HG02885 (cell line): ENCODE measurements at regions not wholly inside any gene's neighbourhood (a gene's known extent, or its start where the extent isn't known, plus 50 kb on each side); places are given as distances from the start of the nearest gene placed in this dataset.

Source experiments
- ATAC-seq: cut with Tn5 transposase; IDR thresholded peaks from one replicate; pipeline ENCODE4 v1.9.1; 2021; ENCODE audit warnings: mild to moderate bottlenecking; ENCODE audit not compliant: unreplicated experiment, poor library complexity

DNA sequence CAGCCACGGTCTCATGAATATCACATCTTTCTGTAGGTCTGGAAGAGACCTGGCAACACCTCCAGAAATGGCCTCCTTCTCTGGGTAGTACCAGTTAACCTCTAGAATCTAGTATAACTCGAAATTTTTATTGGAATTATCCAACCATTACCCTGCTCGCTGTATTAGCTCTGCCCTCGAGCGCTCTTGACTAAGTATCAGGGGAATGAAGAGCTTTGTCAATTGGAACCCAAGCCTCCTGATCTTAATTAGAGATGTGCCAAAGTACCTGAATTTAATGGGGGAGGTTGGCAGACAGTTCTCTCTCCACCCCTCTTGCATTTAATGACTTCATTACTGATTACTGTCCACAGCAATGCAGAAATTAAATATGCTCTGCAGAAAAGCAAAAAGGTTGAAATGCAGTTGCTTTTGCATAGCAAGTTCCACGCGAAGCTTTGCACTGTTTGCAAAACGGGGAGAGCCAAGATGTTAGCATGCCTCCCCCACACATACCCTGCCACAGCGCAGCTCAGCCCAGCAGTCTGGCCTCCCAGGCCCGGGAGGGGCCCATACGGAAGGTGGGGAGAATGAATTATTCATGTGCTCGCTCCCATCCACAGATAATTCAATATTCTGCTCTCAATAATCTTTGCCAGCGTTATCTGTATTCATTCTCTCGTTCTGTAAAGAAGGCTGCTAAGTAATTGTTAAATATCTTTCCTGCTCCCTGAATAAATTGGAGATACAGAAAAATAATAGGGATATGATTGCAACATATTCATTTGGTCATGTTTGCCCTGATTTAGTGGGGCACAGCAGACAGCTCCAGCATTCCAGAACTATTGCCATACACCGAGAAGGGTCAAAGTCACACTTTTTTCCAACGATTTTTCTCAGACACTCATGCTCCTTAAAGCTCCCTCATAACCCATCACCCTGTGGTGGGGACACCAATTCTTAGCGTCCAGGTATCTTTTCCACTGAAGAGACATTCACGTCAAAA is 305.8 kb downstream of the CDH26 start:
- no peak for ATAC-seq

DNA sequence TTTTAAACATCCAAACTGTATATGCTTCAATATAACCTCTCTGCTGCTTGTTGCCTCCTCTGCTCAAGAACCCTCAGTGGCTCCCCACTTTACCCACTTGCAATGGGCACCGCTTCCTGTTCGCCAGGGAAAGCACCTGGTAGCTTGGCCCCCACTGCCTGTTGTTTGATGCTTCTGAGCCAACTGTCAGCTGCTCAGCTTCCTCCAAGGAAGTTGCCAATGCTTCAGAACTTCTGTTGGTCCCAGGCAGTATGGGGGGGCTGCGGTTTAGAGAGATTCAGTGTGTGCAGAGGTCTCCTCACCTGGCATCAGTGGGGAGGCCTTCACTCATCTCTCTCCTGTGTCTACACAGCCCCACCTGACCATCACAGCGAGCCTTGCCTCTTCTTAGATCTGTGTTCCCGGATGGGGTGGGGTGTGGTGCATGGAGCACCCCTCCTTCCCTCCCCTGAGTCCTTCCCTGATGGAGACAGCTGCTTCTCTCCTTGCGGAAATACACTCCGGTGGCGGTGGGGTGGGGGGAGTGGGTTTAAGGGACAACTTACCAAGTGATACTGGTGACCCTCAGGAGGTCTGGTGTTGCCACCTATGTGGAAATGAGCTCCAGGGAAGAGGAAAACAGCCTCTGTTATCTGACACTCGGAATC is 308.1 kb downstream of the CDH26 start:
- no peak for ATAC-seq

DNA sequence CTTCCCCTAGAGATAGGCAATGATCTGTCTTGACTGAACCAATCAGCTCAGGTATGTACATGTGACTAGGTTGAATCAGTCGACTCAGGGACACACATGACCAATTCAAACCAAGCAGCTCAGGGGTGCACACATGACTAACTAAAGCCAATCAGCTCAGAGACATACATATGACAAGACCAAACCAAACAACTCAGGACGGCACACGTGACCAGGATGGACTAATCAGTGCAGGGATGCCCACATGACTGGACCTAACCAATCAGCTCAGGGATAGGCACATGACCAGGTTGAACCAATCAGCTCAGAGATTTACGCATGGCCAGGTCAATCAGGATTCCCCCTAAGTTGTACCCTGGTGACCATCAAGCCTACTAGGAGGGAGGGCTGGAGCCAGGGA is 310.3 kb downstream of the CDH26 start:
- ATAC-seq = no peak

DNA sequence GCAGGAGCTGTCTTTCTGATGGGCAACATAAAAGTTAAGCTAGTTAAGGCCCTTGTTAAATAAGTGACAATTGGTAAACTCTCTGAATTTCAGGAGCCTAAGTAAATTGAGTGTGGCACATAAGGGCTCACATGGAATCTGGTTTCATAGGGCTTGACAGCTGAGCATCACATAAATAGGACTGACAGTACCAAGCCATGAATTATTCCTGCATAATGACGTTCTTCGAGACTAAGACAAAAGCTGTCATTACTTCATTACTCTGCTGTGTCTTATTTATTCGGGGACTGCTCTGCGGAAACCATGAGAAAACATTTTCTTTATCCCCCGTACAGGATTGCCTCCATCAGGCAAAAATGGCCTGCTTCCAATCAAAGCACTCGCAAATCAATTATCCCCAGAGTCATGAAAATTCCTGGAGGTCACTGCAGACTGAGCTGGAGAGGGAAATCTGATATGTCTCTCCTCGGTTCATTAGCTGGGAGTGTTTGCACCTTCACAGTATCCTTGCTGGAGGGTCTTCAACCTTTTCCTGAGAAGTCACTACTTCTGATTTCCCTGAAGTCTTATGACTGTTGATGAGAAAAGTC is 311.4 kb downstream of the CDH26 start:
- no peak for ATAC-seq

DNA sequence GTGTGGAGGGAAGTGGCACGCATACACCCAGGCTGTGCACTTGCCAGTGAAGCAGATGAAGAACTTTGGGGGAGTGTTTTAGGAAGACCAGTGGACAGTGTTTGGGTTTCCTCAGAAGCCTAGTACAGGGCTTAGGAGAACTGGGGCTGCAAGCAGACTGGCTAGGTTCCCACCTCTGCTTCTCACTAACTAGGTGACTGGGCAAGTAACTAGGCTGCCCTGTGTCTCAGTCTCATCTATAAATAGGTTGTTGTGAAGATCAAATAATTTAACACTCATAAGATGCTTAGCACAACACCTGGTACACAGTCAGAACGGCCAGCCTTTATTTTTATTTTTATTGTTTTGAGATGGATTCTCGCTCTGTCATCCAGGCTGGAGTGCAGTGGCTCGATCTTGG is 312.1 kb downstream of the CDH26 start:
- no peak for ATAC-seq

DNA sequence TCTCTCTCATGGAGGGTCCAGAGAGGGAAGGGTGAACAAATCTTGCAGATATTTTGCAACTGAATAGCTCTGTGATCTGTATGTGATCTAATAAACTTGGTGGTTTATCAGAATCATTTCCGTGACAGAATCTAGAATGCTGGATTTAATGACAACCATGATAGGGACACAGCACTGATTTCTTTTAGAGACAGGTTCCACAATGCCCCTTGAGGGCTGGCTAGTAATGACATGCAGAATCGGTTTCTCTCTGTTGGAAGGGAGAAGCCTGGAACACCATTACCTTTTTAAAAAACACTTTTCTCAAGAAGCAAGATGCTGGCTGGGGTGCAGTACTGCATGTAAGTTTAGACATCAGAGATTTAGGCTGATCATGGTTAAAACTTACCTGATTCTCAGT is 313.4 kb downstream of the CDH26 start:
- no peak for ATAC-seq

DNA sequence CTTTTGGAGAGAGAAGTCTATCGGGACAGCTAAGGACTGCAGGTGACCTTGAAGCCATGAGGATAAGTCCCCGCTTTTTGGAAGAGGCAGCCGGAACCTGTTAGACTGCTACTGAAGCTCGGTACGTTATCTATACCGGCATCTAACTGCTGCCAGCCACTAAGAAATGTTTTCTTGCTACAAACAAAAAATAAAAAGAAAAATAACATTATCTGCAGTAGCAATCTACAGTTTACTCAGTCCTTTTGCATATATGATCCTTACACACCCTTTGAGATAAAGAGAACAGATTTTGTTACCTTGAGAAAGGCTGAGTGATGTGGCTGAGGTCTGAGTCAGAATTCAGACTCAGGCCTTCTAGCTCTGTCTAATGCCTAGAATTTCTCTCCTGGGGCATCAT is 314.6 kb downstream of the CDH26 start:
- ATAC-seq = no peak

DNA sequence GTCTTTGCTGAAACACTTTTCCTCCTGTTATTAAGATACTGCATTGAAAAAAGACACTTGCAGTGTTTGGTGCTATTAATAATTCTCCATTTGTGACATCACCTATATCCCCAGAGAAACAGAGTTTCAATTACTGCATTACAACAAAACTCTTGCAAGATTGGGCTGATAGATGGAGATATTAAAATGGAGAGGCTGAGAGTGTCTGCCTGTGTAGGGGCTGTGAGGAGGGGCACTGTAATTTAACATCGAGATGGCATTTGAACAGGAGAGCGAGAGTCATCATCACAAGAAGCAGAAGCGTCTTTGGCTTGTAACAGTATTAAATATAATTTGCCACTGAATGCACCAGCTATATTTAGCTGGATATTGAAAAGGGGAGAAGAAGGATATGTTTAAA is 316.5 kb downstream of the CDH26 start:
- no peak for ATAC-seq

DNA sequence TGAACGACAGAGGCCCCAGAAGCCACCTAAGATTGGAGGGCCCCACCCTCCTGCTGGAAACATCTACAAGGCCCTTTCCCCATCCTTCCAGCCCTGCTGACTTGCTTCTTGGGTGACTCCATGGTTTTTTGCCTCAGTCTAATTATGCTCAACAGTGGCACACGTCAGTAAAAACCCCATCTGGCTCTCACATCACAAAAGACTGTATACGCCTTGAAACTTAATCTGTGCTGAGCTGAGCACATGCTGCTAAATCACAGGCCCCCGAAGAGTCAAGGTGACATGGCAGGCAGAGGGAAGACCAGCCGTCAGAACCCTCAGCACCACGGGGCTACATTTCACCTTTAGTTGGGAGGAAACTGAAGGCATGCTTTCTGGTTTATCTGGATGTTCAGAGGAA is 323.1 kb downstream of the CDH26 start:
- no peak for ATAC-seq

DNA sequence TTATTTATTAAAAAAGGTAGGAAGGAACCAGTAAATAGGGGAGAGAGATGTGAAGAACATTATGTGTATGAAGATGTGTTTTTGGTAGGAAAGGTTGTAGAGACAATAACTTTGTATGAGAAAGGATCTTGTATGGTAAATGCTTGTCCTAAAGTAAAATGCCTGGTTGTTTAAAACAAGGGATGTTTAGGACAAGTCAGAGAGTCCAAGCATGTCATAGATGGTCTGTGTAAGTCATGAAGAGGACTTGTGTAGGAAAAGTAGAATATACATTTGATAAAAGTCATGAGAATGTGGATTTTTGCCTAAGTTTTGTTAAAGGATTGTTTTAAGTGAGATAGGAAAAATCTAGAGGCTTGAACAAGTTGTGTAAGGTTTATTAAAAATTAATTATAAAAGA is 325.1 kb downstream of the CDH26 start:
- no peak for ATAC-seq

DNA sequence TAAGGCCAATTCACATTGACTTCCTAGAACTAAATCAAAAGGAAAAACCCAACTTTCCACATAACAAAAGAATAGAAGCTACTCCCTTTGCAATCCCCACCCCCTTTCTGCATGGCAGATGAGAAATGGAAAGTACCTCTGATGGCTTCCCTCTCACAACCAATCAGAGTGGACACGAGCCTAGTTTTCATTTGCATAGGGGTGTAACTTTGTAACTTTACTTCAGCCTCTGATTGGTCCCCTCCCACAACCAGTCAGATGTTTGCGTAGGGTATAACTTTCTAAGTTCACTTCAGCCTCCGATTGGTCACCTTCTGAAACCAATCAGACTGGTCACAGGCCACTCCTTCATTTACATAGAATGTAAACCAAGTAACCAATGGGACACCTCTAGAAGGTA is 328.5 kb downstream of the CDH26 start:
- ATAC-seq = no peak

DNA sequence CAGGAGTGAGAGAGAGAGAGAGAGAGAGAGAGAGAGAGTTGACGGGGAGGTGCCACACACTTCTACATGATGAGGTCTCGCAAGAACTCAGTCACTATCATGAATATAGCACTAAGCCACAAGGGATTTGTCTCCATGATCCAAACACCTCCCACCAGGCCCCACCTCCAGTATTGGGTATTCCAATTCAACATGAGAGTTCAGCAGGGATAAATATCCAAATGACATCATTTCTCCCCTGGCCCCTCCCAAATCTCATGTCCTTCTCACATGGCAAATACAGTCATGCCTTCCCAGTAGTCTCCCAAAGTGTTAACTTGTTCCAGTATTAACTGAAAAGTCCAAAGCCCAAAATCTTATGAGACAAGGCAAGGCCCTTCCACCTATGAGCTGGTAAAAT is 330.7 kb downstream of the CDH26 start:
- no peak for ATAC-seq

DNA sequence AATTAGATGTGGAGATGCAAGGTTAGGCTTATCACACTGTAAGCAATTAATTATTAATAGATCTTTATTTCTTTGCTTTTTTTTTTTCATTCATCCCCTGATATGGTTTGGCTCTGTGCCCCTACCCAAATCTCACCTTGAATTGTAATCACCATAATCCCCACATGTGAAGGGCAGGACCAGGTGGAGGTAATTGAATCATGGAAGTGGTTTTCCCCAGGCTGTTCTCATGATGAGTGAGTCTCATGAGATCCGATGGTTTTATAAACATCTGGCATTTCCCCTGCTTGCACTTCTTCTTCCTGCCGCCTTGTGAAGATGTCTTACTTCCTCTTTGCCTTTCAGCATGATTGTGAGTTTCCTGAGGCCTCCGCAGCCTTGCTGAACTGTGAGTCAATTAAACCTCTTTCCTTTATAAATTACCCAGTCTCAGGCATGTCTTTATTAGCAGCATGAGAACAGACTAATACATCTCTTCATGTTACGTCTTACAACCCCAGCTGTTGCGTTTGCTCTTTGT is 333.8 kb downstream of the CDH26 start:
- ATAC-seq = no peak

DNA sequence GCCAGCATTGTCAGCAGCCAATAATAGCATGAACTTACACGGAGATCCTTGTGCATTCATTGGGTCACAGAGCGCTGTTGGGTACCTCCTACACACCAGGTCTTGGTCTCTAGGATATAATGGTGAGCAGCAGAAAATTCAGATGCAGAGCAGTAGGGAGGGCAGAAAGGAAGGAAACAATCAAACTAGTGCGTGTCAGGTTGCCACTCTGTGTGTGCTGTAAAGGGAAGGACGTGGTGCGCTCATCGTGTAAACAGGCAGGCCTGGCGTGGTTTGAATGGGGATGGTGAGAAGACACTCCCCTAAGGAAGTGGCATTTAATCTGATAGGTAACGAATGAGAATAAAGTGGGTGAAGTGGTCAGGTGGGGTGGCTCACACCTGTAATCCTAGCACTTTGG is 336.4 kb downstream of the CDH26 start:
- no peak for ATAC-seq

DNA sequence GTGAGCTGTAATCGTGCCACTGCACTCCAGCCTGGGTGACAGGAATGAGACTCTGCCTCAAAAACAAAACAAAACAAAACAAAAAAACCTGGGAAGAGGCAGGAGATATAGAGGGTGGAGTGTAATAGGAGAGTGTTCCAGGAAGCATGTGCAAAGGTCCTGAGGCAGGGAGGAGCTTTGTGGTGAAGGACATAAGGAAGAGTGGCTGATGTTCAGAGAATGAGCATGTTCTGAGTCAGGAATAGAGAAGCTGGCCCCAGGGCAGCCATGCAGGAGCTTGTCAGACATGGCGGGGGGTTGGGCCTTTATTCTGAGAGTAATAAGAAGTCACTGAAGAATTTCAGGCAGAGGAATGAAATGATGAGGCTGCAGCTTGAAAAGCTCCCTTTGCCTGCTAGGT is 337.0 kb downstream of the CDH26 start:
- ATAC-seq = no peak

DNA sequence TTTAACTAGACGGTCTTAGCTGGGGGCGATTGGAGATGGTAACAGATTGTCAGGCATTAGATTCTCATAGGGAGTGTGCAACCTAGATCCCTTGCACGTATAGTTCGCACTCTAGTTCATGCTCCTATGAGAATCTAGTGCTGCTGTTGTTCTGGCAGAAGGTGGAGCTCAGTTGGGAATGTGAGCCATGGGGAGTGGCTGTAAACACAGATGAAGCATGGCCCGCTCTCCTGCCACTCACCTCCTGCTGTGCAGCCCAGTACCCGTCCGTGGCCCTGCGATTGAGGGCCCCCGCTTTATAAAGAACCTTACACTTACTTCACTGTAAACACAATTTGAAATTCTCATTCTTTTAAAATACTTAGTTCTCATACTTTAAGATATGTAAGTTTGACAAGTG is 339.4 kb downstream of the CDH26 start:
- ATAC-seq = no peak

DNA sequence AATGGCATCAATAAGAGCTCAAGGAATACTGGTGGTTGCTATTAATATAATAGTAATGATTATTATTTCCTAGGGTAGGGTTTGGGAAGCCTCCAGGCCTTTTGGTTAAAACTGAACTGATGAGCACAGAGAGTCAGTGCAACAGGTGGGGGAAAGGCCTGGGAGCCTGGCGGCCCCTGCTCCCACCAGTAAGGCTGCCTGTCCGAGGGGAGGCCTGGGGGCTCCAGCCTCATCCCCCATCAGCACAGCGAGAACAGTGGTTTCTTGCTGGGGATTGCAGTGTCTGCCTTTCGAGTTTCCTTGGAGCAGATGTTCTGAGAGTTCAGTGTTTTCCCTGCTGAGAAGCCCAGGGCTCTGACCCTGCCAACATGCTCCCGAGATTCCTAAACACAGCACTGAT is 340.4 kb downstream of the CDH26 start:
- no peak for ATAC-seq

DNA sequence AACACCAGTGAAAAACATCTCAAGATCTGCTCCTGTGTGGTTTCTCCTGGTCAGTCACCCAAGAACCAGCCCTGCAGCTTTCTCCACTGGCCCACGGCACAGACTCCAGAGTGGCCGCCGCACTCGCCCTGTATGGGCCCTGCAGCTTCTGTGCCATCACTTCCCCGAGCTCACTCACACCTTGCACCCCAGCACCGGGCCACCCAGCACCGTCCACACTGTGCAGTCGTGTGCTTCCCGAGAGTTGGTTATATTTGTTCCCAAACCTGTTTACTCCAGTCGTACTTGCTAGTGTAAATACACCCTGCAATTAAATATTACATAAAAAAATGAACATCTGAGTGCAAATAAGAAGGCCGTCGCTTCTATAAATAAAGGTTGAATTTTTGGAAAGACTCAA is 341.7 kb downstream of the CDH26 start:
- no peak for ATAC-seq

DNA sequence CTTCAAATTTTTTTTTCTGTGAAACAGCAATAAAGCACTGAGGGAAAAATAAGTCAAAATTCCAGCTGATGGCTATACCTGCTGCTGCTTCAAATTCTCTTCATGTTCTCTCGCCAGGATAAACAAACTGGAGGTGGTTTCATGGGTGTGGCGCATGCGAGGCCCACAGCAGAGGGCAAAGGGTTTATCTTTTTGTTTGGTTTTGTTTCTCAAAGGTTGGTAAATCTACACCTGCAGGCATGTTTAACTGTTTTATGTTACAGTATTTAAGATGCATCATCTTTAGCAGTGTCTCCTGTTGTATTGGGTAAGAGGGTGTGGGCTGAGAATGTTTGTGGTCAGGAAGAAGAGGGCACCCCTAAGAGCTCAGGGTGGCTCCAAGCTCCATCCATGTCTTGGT is 342.2 kb downstream of the CDH26 start:
- no peak for ATAC-seq

DNA sequence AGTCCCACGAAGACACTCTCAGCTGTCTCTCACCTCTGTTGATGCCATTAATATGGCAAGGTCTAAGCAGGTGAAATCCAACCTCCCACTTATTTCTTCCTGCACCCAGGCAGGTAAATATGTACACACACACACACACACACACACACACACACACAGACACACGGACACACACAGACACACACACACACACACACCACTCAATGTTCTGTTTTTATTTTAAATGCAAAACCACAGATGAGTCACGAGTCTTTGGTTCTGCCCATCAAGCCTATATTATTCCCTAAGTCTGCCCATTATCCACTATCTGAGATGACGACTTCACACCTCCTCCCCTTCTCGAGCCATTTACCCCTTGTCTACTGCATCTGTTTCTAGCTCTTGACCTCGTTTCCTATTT is 344.7 kb downstream of the CDH26 start:
- ATAC-seq = no peak

DNA sequence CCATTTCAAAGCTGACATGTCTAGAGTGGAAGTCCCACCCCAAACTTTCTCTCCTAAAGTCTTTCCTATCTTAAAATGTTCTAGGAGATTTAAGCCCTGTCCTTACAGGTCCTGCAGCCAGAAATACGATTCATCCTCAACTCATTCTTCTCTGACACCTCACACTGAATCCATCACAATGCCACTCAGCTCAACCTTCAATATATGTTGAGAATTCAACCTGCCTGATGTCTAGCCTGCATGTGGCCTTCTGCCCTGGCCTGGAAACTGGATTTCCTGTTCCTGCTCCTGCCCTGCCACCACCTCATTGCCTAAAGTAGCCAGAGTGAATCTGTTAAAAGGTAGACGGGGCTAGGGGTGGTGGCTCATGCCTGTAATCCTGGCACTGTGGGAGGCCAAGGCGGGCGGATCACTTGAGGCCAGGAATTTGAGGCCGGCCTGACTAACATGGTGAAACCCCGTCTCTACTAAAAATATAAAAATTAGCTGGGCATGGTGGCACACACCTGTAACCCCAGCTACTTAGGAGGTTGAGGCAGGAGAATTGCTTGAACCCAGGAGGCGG is 345.9 kb downstream of the CDH26 start:
- ATAC-seq = no peak
